ENCODE measurements at regions not wholly inside any gene's neighbourhood (a gene's known extent, or its start where the extent isn't known, plus 50 kb on each side); places are given as distances from the start of the nearest gene placed in this dataset.
"Not testable (repeated sequence)": the region's sequence is repeated elsewhere in the genome, so short reads cannot be mapped to it uniquely, and the experiment has no call there.

DNA sequence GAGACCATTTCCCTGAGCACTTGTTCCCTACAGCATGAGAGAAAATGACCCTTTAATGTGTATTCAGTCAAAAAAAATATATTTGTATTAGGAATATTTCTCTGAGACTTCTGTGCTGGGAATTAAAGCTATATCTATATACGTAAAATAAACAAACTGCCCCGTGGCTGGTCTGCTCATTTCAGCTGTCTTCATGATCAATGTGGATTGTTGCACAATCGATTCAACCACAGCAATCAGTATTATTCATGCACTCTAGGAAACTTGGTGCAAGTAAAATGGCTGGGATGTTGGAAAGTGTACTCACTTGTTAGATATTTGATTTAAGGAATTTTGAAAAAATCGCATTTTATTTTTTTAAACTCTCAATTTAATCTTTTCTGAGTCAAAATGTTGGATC is 307.9 kb upstream of the ZFP42 start:
- Histone ChIP-seq H3K9me3 (no peaks in the 10 kb centered on the region), H3K27me3 (no peaks in the 10 kb centered on the region), H3K36me3 (no peaks in the 10 kb centered on the region), H3K4me3 (no peak overlapping the region), H3K4me1 (no peaks in the 10 kb centered on the region), H3K27ac (no peak overlapping the region)
- DNase-seq = no peak
- 47 to 79% methylated on average over 4 of the region's 4 CpGs for WGBS, 2 donors (ENCODE audit: low coverage in 1 of 2)
- in situ Hi-C loops (cut with MboI; ENCODE audit: low pct_ligation_motif_present in 1 of 4, low pct_unique_long_range_greater_than_20kb in 1 of 4, low sequenced_read_pairs in 3 of 4) = no loop called here
- TF ChIP-seq EP300 (IDR thresholded peaks at IDR 0.05; ENCODE audit: low read depth) (no peak), POLR2A (IDR thresholded peaks at IDR 0.05) (no peak), POLR2AphosphoS5 (IDR thresholded peaks at IDR 0.05) (no peak)
- TF ChIP-seq, protein P1, sequence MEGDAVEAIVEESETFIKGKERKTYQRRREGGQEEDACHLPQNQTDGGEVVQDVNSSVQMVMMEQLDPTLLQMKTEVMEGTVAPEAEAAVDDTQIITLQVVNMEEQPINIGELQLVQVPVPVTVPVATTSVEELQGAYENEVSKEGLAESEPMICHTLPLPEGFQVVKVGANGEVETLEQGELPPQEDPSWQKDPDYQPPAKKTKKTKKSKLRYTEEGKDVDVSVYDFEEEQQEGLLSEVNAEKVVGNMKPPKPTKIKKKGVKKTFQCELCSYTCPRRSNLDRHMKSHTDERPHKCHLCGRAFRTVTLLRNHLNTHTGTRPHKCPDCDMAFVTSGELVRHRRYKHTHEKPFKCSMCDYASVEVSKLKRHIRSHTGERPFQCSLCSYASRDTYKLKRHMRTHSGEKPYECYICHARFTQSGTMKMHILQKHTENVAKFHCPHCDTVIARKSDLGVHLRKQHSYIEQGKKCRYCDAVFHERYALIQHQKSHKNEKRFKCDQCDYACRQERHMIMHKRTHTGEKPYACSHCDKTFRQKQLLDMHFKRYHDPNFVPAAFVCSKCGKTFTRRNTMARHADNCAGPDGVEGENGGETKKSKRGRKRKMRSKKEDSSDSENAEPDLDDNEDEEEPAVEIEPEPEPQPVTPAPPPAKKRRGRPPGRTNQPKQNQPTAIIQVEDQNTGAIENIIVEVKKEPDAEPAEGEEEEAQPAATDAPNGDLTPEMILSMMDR (IDR thresholded peaks at IDR 0.05) = no peak
- intact Hi-C loops (cut with DNase I; ENCODE audit: low total_unique reads) = no loop called here

DNA sequence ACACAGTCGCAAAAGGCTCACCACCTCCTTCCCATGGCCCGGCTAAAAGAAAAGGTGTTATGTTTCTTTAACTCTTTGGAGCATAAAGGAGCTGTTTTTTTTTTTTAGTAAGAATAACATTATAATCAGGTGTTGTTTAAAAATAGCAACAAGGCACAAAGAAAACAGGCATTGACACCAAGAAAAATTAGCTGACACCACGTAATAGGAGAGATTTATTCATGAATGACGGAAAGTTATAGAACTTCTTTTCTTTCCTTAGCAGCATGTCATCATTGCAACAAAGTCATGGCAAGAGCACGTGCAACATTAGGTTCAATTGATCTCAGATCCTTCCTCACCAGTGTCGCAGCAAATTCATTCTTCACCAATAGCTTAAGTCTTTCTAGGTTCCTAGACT is 302.9 kb upstream of the ZFP42 start:
- H3K36me3 ChIP-seq = no peaks in the 10 kb centered on the region
- in situ Hi-C loops (cut with MboI; ENCODE audit: low pct_ligation_motif_present in 1 of 4, low pct_unique_long_range_greater_than_20kb in 1 of 4, low sequenced_read_pairs in 3 of 4) = no loop called here
- H3K4me1 ChIP-seq = no peaks in the 10 kb centered on the region
- H3K27ac ChIP-seq = no peak overlapping the region
- no peaks in the 10 kb centered on the region for H3K27me3 ChIP-seq
- DNase-seq = no peak
- TF ChIP-seq EP300 (IDR thresholded peaks at IDR 0.05; ENCODE audit: low read depth) = no peak
- TF ChIP-seq, protein P1 (IDR thresholded peaks at IDR 0.05) = no peak
- no peak for TF ChIP-seq POLR2A (IDR thresholded peaks at IDR 0.05)
- TF ChIP-seq POLR2AphosphoS5 (IDR thresholded peaks at IDR 0.05) = no peak
- intact Hi-C loops (cut with DNase I; ENCODE audit: low total_unique reads) = loop anchor here (5.0 kb wide), 1 partner anchor 385 kb away; no protein-coding TSS in a partner anchor
- no peak overlapping the region for H3K4me3 ChIP-seq
- H3K9me3 ChIP-seq = no peaks in the 10 kb centered on the region
- 69 to 93% methylated on average over 4 to 6 of the region's 6 CpGs for WGBS, 2 donors (ENCODE audit: low coverage in 1 of 2)

DNA sequence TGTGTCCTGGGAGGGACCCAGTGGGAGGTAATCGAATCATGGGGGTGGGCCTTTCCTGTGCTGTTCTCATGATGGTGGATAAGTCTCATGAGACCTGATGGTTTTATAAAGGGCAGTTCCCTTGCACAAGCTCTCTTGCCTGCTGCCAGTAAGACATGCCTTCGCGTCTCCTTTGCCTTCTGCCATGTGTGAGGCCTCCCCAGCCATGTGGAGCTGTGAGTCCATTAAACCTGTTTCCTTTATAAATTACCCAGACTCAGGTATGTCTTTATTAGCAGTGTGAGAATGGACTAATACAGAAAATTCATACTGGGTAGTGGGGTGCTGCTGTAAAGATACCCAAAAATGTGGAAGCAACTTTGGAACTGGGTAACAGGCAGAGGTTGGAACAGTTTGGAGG is 300.0 kb upstream of the ZFP42 start:
- 92% methylated on average over 3 of the region's 3 CpGs; no CpG with 5 or more reads in 1 of the 2 donors for WGBS, 2 donors (ENCODE audit: low coverage in 1 of 2)
- H3K9me3 ChIP-seq; H3K4me1 ChIP-seq; H3K27me3 ChIP-seq; H3K4me3 ChIP-seq; in situ Hi-C loops (cut with MboI; ENCODE audit: low pct_ligation_motif_present in 1 of 4, low pct_unique_long_range_greater_than_20kb in 1 of 4, low sequenced_read_pairs in 3 of 4); H3K36me3 ChIP-seq; H3K27ac ChIP-seq; intact Hi-C loops (cut with DNase I; ENCODE audit: low total_unique reads); DNase-seq: not testable (repeated sequence)

DNA sequence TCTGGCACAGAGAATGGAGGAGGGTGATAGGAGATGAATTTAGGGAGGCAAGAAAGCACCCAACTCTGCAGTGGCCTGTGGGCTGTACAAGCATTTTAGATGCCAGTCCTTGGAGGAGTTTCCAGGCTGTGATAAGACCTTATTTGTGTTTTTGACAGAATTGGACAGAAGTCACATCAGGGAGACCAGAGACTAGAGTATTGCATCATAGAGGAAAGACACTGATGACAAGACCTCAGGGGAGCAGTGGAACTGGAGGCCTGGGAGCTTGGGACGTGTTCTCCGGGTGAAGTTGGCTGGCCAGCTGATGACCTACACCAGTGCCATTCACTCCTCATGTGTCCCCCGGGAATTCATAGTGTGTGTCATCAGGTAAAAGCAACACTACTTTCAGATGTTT is 284.0 kb upstream of the ZFP42 start:
- H3K27ac ChIP-seq = no peak overlapping the region
- no peak overlapping the region for H3K4me3 ChIP-seq

DNA sequence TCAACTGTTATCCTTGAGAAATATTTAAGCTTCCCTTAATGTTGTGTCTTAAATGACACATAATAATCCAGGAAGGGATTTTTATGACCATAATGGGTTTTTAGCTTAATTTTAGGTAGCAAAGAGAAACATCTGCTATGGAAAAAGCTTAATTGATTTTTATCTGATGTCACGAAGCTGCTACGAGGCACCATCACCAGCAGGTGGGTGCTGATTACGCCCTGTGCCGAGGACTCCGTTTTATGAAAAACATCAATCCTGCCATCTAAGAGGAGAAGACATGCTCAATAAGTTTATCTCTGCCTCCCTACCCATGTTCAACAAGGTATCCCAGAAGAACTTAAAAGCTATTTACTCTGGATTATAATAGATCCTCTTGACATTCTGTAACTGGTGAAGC is 280.6 kb upstream of the ZFP42 start:
- H3K27ac ChIP-seq = no peak overlapping the region
- no peaks in the 10 kb centered on the region for H3K36me3 ChIP-seq
- H3K9me3 ChIP-seq = no peaks in the 10 kb centered on the region
- 90% methylated on average over 5 of the region's 5 CpGs for WGBS, 2 donors (ENCODE audit: low coverage in 1 of 2)
- H3K4me1 ChIP-seq = no peaks in the 10 kb centered on the region
- intact Hi-C loops (cut with DNase I; ENCODE audit: low total_unique reads) (no loop called here), in situ Hi-C loops (cut with MboI; ENCODE audit: low pct_ligation_motif_present in 1 of 4, low pct_unique_long_range_greater_than_20kb in 1 of 4, low sequenced_read_pairs in 3 of 4) (no loop called here)
- H3K4me3 ChIP-seq = no peak overlapping the region
- DNase-seq = no peak
- TF ChIP-seq POLR2A (IDR thresholded peaks at IDR 0.05) (no peak), EP300 (IDR thresholded peaks at IDR 0.05; ENCODE audit: low read depth) (no peak), POLR2AphosphoS5 (IDR thresholded peaks at IDR 0.05) (no peak)
- TF ChIP-seq, protein P1 (IDR thresholded peaks at IDR 0.05) = no peak
- H3K27me3 ChIP-seq = no peaks in the 10 kb centered on the region

More for the DNA sequence above, 284.0 kb upstream of the ZFP42 start:
- Histone ChIP-seq H3K4me1 (no peaks in the 10 kb centered on the region), H3K9me3 (peaks cover 0 to 12% of the 10 kb centered on the region in 2 donors), H3K36me3 (no peaks in the 10 kb centered on the region), H3K27me3 (no peaks in the 10 kb centered on the region)
- no peak for DNase-seq
- WGBS, 2 donors (ENCODE audit: low coverage in 1 of 2) = 83 to 87% methylated on average over 3 of the region's 3 CpGs
- intact Hi-C loops (cut with DNase I; ENCODE audit: low total_unique reads) = no loop called here
- TF ChIP-seq EP300 (IDR thresholded peaks at IDR 0.05; ENCODE audit: low read depth) (no peak), POLR2A (IDR thresholded peaks at IDR 0.05) (no peak), POLR2AphosphoS5 (IDR thresholded peaks at IDR 0.05) (no peak)
- TF ChIP-seq, protein P1 (IDR thresholded peaks at IDR 0.05) = no peak
- in situ Hi-C loops (cut with MboI; ENCODE audit: low pct_ligation_motif_present in 1 of 4, low pct_unique_long_range_greater_than_20kb in 1 of 4, low sequenced_read_pairs in 3 of 4) = no loop called here

Data from transverse colon (tissue), 4 donors.